Endothelial cell of umbilical vein (primary cell): ENCODE measurements at regions not wholly inside any gene's neighbourhood (a gene's known extent, or its start where the extent isn't known, plus 50 kb on each side); places are given as distances from the start of the nearest gene placed in this dataset.

Source experiments
- EZH2 ChIP-seq: IDR thresholded peaks from 2 replicates; pipeline ENCODE4 v1.6.1; 2012; ENCODE audit warnings: borderline replicate concordance, low read depth, mild to moderate bottlenecking, moderate library complexity, low read length, inconsistent platforms; ENCODE audit not compliant: severe bottlenecking
- MAX ChIP-seq: IDR thresholded peaks from 2 replicates; pipeline ENCODE4 v1.6.1; 2011; ENCODE audit not compliant: insufficient read depth, insufficient read length
- POLR2A ChIP-seq: IDR thresholded peaks from 2 replicates; pipeline ENCODE4 v1.6.1; 2012; ENCODE audit warnings: low read depth, mild to moderate bottlenecking, control low read depth, low read length

GRCh38 chr12:131321988-131322387 is 368.3 kb downstream of the ADGRD1 start:
- TF ChIP-seq MAX (no peak), EZH2 (no peak), POLR2A (no peak)
